ENCODE measurements at regions not wholly inside any gene's neighbourhood (a gene's known extent, or its start where the extent isn't known, plus 50 kb on each side); places are given as distances from the start of the nearest gene placed in this dataset.
A peak's percentile ranks its signal among the peaks of the same experiment; 100 is the strongest.

DNA sequence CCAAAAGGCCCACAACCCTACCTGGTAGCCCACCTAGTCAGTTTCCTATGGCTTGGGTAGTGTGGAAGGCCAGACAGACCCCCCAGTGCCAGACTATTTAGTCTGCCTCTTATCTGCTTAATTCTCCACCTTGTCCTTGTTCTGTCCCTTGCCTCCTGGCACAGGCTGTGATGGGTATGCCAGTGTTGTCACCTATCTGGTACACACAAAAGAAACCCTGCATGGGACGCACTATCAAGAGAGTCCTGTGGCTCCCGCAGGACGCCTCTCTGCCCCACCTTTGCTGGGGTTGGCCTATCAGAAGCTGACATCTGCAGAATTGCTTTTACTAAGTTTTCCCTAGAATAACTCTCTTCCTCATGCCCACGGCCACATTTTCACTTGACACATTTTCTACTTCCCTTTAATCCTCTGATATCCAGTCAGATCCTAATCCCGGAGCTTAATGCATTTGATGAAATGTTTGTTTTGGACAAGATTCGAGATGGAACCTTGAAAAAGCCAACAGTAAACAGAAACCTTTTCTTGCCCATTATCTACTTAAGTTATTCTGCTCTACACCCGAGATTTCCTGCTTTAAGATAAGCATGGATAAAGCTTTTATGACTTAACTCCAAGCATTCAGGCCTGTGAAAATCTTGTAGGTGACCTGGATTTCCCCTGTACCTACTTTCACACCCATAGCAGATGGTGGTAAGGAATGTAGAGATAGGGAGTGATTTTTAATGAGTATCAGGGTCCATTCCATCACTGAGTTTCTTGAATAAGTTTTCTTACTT is 468.5 kb downstream of the ZNF608 start:
- Mint-ChIP-seq H3K4me3 (no peak overlapping the region), H3K27me3 (ENCODE audit: low read depth) (no peaks in the 10 kb centered on the region), H3K36me3 (ENCODE audit: low read depth) (no peaks in the 10 kb centered on the region), H3K4me1 (peaks cover 23% of the 10 kb centered on the region), H3K27ac (no peak overlapping the region), H3K9me3 (peaks cover 2% of the 10 kb centered on the region)
- TF ChIP-seq CTCF (IDR thresholded peaks at IDR 0.05; ENCODE audit: unreplicated experiment in 3 of 3) = no peak

GRCh38 chr5:124276166-124276565 is 470.3 kb downstream of the ZNF608 start:
- TF ChIP-seq CTCF (IDR thresholded peaks at IDR 0.05; ENCODE audit: unreplicated experiment in 3 of 3) = no peak
- no peaks in the 10 kb centered on the region for H3K27me3 Mint-ChIP-seq (ENCODE audit: low read depth)

GRCh38 chr5:124274949-124275348 is 471.5 kb downstream of the ZNF608 start:
- TF ChIP-seq CTCF (IDR thresholded peaks at IDR 0.05; ENCODE audit: unreplicated experiment in 3 of 3) = no peak
- H3K27ac Mint-ChIP-seq = peak overlapping the region in 1 of 3 experiments; percentile 6
- peaks cover 22% of the 10 kb centered on the region for H3K4me1 Mint-ChIP-seq
- H3K4me3 Mint-ChIP-seq = no peak overlapping the region
- H3K27me3 Mint-ChIP-seq (ENCODE audit: low read depth) = no peaks in the 10 kb centered on the region
- no peaks in the 10 kb centered on the region for H3K36me3 Mint-ChIP-seq (ENCODE audit: low read depth)
- peaks cover 2% of the 10 kb centered on the region for H3K9me3 Mint-ChIP-seq

More at GRCh38 chr5:124276166-124276565, 470.3 kb downstream of the ZNF608 start:
- peaks cover 22% of the 10 kb centered on the region for H3K4me1 Mint-ChIP-seq
- peaks cover 2% of the 10 kb centered on the region for H3K9me3 Mint-ChIP-seq
- H3K36me3 Mint-ChIP-seq (ENCODE audit: low read depth) = no peaks in the 10 kb centered on the region
- H3K4me3 Mint-ChIP-seq = no peak overlapping the region
- no peak overlapping the region for H3K27ac Mint-ChIP-seq

GRCh38 chr5:124264499-124264898 is 481.9 kb downstream of the ZNF608 start:
- Mint-ChIP-seq H3K4me3 (no peak overlapping the region), H3K4me1 (no peaks in the 10 kb centered on the region), H3K27ac (no peak overlapping the region), H3K36me3 (ENCODE audit: low read depth) (no peaks in the 10 kb centered on the region), H3K27me3 (ENCODE audit: low read depth) (peaks cover 8% of the 10 kb centered on the region), H3K9me3 (no peaks in the 10 kb centered on the region)
- TF ChIP-seq CTCF (IDR thresholded peaks at IDR 0.05; ENCODE audit: unreplicated experiment in 3 of 3) = no peak

- no peak overlapping the region for H3K4me3 Mint-ChIP-seq
- H3K36me3 Mint-ChIP-seq (ENCODE audit: low read depth) = no peaks in the 10 kb centered on the region
- peaks cover 11% of the 10 kb centered on the region for H3K27me3 Mint-ChIP-seq (ENCODE audit: low read depth)
- no peak for TF ChIP-seq CTCF (IDR thresholded peaks at IDR 0.05; ENCODE audit: unreplicated experiment in 3 of 3)
- H3K27ac Mint-ChIP-seq = no peak overlapping the region
- H3K9me3 Mint-ChIP-seq = no peaks in the 10 kb centered on the region
- no peaks in the 10 kb centered on the region for H3K4me1 Mint-ChIP-seq
Observed at GRCh38 chr5:124263680-124264491, 482.6 kb downstream of the ZNF608 start.

All from nephron (organoid).